Smooth muscle cell (in vitro differentiated cells): ENCODE measurements at regions not wholly inside any gene's neighbourhood (a gene's known extent, or its start where the extent isn't known, plus 50 kb on each side); places are given as distances from the start of the nearest gene placed in this dataset.

Experiments used
- DNase-seq: peaks from one replicate; lab custom pipeline; 2025; ENCODE audit not compliant: unreplicated experiment; lab: John Stamatoyannopoulos, UW
- H2AFZ ChIP-seq: fragments of 200-600 bp; sonication (generic); 2 replicates; pipeline ENCODE4 v1.6.0; 2016; ENCODE audit warnings: antibody characterized with exemption, low read depth, mild to moderate bottlenecking
- H3F3A ChIP-seq: fragments of 200-600 bp; sonication (generic); 2 replicates; pipeline ENCODE4 v1.6.0; 2017; ENCODE audit warnings: antibody characterized with exemption, low read depth
- H3K27ac ChIP-seq: fragments of 200-600 bp; sonication (generic); 2 replicates; pipeline ENCODE4 v1.5.1; 2016; ENCODE audit warnings: low read depth, mild to moderate bottlenecking
- H3K27me3 ChIP-seq: fragments of 200-600 bp; sonication (generic); 2 replicates; pipeline ENCODE4 v1.6.1; 2016; ENCODE audit warnings: low read depth, mild to moderate bottlenecking
- H3K36me3 ChIP-seq: fragments of 200-600 bp; sonication (generic); 2 replicates; pipeline ENCODE4 v1.5.1; 2016; ENCODE audit warnings: low read depth
- H3K4me1 ChIP-seq: fragments of 200-600 bp; sonication (generic); 2 replicates; pipeline ENCODE4 v1.5.1; 2016; ENCODE audit warnings: low read depth
- H3K4me2 ChIP-seq: fragments of 200-600 bp; sonication (generic); 2 replicates; pipeline ENCODE4 v1.6.0; 2016; ENCODE audit warnings: mild to moderate bottlenecking
- H3K4me3 ChIP-seq: fragments of 200-600 bp; sonication (generic); 2 replicates; pipeline ENCODE4 v1.5.1; 2016; ENCODE audit warnings: mild to moderate bottlenecking
- H3K79me2 ChIP-seq: fragments of 200-600 bp; sonication (generic); 2 replicates; pipeline ENCODE4 v1.6.0; 2016; ENCODE audit warnings: low read depth, mild to moderate bottlenecking
- H3K9ac ChIP-seq: fragments of 200-600 bp; sonication (generic); 2 replicates; pipeline ENCODE4 v1.6.0; 2016; ENCODE audit warnings: low read depth
- H3K9me3 ChIP-seq: fragments of 200-600 bp; sonication (generic); replicated peaks from 2 replicates; pipeline ENCODE4 v1.5.1; 2016; ENCODE audit warnings: low read depth
- H4K20me1 ChIP-seq: fragments of 200-600 bp; sonication (generic); 2 replicates; pipeline ENCODE4 v1.6.0; 2016; ENCODE audit warnings: low read depth
- WGBS: methylation state at CpG from one replicate; pipeline ENCODE4 v1.1.7; 2016; ENCODE audit warnings: low lambda C conversion rate; 5-methylcytosine and 5-hydroxymethylcytosine counted together
- TF ChIP-seq, protein P1 (sequence below): fragments of 200-600 bp; sonication (generic); IDR thresholded peaks from 2 replicates; pipeline ENCODE4 v1.5.1; 2017; ENCODE audit warnings: borderline replicate concordance, mild to moderate bottlenecking, antibody characterized with exemption; ENCODE audit not compliant: insufficient read depth, poor library complexity, severe bottlenecking

DNA sequence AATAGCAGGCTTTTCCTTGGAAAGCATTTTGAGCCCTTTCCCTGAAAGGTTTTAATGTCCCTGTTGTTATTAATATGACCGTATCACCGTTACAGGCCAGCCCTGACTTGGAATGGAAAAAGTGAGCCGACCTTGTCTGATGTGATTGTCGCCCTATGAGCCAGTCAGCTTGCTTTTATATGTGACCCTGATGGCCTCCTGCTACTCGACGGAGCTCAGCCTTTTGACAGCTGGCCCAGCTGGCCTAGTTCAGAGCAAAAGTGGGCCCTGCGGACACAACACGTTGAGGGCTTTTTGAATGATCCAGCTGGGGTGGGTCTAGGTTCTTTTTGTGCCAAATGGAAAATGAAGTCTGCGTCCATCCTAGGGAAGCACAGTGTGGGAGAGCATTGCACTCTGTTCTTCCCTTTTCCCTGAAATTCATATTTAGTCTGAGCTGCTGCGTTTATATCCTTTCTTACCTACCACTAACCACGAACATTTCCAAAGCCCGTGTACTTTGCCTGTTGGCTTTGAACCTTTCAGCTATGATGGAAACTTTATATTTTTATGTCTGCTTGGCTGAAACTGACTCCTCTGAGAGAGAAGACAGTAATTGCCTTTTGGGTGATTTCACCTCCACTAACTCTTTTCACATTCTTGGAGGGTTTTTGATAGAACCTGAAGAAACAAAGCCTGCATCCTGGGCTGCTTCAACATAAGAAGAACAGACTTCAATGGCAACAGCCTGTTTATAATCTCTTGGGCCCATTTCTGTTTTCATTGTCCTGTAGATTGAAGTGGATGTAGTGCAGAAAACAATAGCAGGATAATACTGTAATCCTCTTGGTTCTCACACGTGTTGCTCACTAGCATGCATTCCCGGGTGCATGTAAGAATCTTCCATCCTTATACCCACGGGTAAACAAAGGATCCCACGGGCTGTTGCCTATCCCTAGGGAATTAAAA is 121.8 kb upstream of the HDGFL1 start:
- H3K4me2 ChIP-seq, result peak overlapping the region; percentile 47
- no peaks in the 10 kb centered on the region for H4K20me1 ChIP-seq
- H3K27ac ChIP-seq, result no peak overlapping the region
- H3K36me3 ChIP-seq, result no peaks in the 10 kb centered on the region
- TF ChIP-seq, protein P1, sequence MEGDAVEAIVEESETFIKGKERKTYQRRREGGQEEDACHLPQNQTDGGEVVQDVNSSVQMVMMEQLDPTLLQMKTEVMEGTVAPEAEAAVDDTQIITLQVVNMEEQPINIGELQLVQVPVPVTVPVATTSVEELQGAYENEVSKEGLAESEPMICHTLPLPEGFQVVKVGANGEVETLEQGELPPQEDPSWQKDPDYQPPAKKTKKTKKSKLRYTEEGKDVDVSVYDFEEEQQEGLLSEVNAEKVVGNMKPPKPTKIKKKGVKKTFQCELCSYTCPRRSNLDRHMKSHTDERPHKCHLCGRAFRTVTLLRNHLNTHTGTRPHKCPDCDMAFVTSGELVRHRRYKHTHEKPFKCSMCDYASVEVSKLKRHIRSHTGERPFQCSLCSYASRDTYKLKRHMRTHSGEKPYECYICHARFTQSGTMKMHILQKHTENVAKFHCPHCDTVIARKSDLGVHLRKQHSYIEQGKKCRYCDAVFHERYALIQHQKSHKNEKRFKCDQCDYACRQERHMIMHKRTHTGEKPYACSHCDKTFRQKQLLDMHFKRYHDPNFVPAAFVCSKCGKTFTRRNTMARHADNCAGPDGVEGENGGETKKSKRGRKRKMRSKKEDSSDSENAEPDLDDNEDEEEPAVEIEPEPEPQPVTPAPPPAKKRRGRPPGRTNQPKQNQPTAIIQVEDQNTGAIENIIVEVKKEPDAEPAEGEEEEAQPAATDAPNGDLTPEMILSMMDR, result no peak
- no peaks in the 10 kb centered on the region for H3K9me3 ChIP-seq
- H3K9ac ChIP-seq, result no peak overlapping the region
- no peak for DNase-seq
- no peak overlapping the region for H3K4me3 ChIP-seq
- H3K4me1 ChIP-seq, result peaks cover 20% of the 10 kb centered on the region
- no peaks in the 10 kb centered on the region for H3K27me3 ChIP-seq
- H3K79me2 ChIP-seq, result no peaks in the 10 kb centered on the region
- 63% methylated on average over 16 of the region's 16 CpGs for WGBS
- H2AFZ ChIP-seq, result peak overlapping the region; percentile 26
- no peaks in the 10 kb centered on the region for H3F3A ChIP-seq

DNA sequence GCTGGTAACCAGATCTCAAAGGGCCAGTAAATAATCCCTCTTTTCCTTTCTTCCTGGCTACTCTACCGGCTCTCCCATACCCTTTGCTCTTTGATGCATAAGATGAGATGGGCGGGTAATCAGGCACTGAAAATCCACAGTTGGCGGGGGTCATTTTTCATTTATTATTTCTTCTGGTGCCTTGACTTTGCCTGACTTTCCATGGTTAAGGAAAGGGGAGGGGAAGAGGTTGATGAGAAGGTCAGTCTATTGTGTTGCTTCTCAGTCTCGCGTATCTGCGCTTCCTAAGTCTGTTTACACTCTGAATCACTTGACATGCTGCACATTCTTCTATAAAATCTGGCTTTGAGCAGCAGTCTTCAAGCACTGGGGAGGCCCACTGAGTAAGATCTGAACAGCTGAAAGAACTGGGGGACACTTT is 121.1 kb upstream of the HDGFL1 start:
- peak overlapping the region; percentile 26 for H2AFZ ChIP-seq
- DNase-seq, result no peak

DNA sequence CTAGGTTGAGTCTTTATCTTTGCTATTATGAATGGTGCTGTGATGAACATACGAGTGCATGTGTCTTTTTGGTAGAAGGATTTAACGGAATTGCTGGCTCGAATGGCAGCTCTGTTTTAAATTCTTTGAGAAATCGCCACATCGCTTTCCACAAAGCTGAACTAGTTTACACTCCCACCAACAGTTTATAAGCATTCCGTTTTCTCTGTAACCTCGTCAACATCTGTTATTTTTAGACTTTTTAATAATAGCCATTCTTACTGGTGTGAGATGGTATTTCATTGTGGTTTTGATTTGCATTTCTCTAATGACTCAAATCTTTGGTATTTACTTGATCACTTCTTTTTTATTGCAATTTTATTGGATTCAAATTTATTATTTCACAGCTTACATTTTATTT is 117.4 kb upstream of the HDGFL1 start:
- Histone ChIP-seq H3K4me1 (peaks cover 20% of the 10 kb centered on the region), H3K4me2 (no peak overlapping the region), H4K20me1 (no peaks in the 10 kb centered on the region), H3K9ac (no peak overlapping the region), H3F3A (no peaks in the 10 kb centered on the region), H3K4me3 (no peak overlapping the region), H3K27me3 (no peaks in the 10 kb centered on the region), H2AFZ (no peak overlapping the region), H3K79me2 (no peaks in the 10 kb centered on the region), H3K36me3 (no peaks in the 10 kb centered on the region), H3K9me3 (no peaks in the 10 kb centered on the region), H3K27ac (no peak overlapping the region)
- 86% methylated on average over 7 of the region's 7 CpGs for WGBS
- DNase-seq, result no peak
- TF ChIP-seq, protein P1, result no peak

More for the DNA sequence above, 121.1 kb upstream of the HDGFL1 start:
- TF ChIP-seq, protein P1, result no peak
- Histone ChIP-seq H4K20me1 (no peaks in the 10 kb centered on the region), H3F3A (no peaks in the 10 kb centered on the region), H3K79me2 (no peaks in the 10 kb centered on the region), H3K27ac (no peak overlapping the region), H3K4me3 (no peak overlapping the region), H3K36me3 (no peaks in the 10 kb centered on the region), H3K9me3 (no peaks in the 10 kb centered on the region), H3K9ac (no peak overlapping the region), H3K4me2 (peak overlapping the region; percentile 47), H3K4me1 (peaks cover 20% of the 10 kb centered on the region), H3K27me3 (no peaks in the 10 kb centered on the region)
- WGBS, result 33% methylated on average over 6 of the region's 6 CpGs
